Breast epithelium (tissue), 3 donors: ENCODE measurements at regions not wholly inside any gene's neighbourhood (a gene's known extent, or its start where the extent isn't known, plus 50 kb on each side); places are given as distances from the start of the nearest gene placed in this dataset.

Experiments
- POLR2A ChIP-seq: fragments of 450-650 bp; IDR thresholded peaks from one replicate; pipeline ENCODE4 v1.6.1; 2016; ENCODE audit warnings: antibody characterized with exemption, mild to moderate bottlenecking, moderate library complexity
- TF ChIP-seq, protein P1 (sequence below), 3 donors: fragments of 450-650 bp; IDR thresholded peaks; one replicate each; pipeline ENCODE4 v1.5.1; 2016 to 2017; ENCODE audit warnings: antibody characterized with exemption in 3 of 3, mild to moderate bottlenecking in 3 of 3, moderate library complexity in 3 of 3

DNA sequence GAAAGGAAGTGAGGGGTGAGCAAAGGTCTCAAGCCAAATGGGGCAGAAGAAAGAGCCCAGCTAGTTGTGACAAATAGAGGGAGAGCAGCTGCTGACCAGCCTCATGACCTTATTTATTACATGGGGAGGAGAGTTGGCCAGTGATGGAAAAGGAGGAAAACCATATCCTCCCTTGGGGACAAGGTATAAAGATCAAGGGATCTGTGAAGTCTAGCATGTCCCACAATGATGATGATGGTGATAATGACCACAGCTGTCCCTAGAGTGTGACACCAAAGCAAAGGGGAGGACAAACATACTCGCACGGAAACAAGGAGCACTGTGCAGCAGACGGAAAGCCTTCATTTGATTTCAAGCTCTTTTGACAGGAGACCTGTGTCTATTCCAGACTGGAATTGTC is 190.4 kb upstream of the MCHR2 start:
- TF ChIP-seq, protein P1, sequence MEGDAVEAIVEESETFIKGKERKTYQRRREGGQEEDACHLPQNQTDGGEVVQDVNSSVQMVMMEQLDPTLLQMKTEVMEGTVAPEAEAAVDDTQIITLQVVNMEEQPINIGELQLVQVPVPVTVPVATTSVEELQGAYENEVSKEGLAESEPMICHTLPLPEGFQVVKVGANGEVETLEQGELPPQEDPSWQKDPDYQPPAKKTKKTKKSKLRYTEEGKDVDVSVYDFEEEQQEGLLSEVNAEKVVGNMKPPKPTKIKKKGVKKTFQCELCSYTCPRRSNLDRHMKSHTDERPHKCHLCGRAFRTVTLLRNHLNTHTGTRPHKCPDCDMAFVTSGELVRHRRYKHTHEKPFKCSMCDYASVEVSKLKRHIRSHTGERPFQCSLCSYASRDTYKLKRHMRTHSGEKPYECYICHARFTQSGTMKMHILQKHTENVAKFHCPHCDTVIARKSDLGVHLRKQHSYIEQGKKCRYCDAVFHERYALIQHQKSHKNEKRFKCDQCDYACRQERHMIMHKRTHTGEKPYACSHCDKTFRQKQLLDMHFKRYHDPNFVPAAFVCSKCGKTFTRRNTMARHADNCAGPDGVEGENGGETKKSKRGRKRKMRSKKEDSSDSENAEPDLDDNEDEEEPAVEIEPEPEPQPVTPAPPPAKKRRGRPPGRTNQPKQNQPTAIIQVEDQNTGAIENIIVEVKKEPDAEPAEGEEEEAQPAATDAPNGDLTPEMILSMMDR (IDR thresholded peaks at IDR 0.05), result no peak
- no peak for TF ChIP-seq POLR2A
